ENCODE measurements at regions not wholly inside any gene's neighbourhood (a gene's known extent, or its start where the extent isn't known, plus 50 kb on each side); places are given as distances from the start of the nearest gene placed in this dataset.

- no peak for DNase-seq
Measured at GRCh38 chr15:58271410-58271809, 133.2 kb downstream of the AQP9 start.

GRCh38 chr15:58273104-58273503 lies 134.9 kb downstream of the AQP9 start:
- no peak for DNase-seq

GRCh38 chr15:58274885-58275284 lies 136.7 kb downstream of the AQP9 start:
- no peak for DNase-seq

- no peak for DNase-seq
Measured at GRCh38 chr15:58275785-58276184, 137.6 kb downstream of the AQP9 start.

GRCh38 chr15:58276924-58277323 lies 138.7 kb downstream of the AQP9 start:
- DNase-seq, result no peak

- no peak for DNase-seq
Measured at GRCh38 chr15:58277333-58277732, 139.2 kb downstream of the AQP9 start.

GRCh38 chr15:58279106-58279505 lies 140.9 kb downstream of the AQP9 start:
- no peak for DNase-seq

- DNase-seq, result no peak
Measured at GRCh38 chr15:58279654-58280053, 141.5 kb downstream of the AQP9 start.

- no peak for DNase-seq
Measured at GRCh38 chr15:58282060-58282708, 144.0 kb downstream of the AQP9 start.

GRCh38 chr15:58283302-58283701 lies 145.1 kb downstream of the AQP9 start:
- DNase-seq, result no peak

GRCh38 chr15:58284293-58284692 lies 146.1 kb downstream of the AQP9 start:
- DNase-seq, result no peak

- DNase-seq, result no peak
Measured at GRCh38 chr15:58285212-58285920, 146.4 kb upstream of the LIPC start.

- no peak for DNase-seq
Measured at GRCh38 chr15:58285921-58286278, 145.9 kb upstream of the LIPC start.

- DNase-seq, result no peak
Measured at GRCh38 chr15:58286523-58286922, 145.3 kb upstream of the LIPC start.

- no peak for DNase-seq
Measured at GRCh38 chr15:58287891-58288290, 143.9 kb upstream of the LIPC start.

- DNase-seq, result no peak
Measured at GRCh38 chr15:58288592-58288991, 143.2 kb upstream of the LIPC start.

- no peak for DNase-seq
Measured at GRCh38 chr15:58291848-58292247, 139.9 kb upstream of the LIPC start.

GRCh38 chr15:58292751-58293175 lies 139.0 kb upstream of the LIPC start:
- DNase-seq, result peak; percentile 58

GRCh38 chr15:58293622-58294550 lies 137.9 kb upstream of the LIPC start:
- DNase-seq, result no peak

GRCh38 chr15:58294681-58295254 lies 137.0 kb upstream of the LIPC start:
- no peak for DNase-seq

GRCh38 chr15:58295637-58296215 lies 136.1 kb upstream of the LIPC start:
- no peak for DNase-seq

GRCh38 chr15:58296276-58296675 lies 135.5 kb upstream of the LIPC start:
- no peak for DNase-seq

- no peak for DNase-seq
Measured at GRCh38 chr15:58297639-58298038, 134.2 kb upstream of the LIPC start.
